ENCODE measurements at regions not wholly inside any gene's neighbourhood (a gene's known extent, or its start where the extent isn't known, plus 50 kb on each side); places are given as distances from the start of the nearest gene placed in this dataset.

DNA sequence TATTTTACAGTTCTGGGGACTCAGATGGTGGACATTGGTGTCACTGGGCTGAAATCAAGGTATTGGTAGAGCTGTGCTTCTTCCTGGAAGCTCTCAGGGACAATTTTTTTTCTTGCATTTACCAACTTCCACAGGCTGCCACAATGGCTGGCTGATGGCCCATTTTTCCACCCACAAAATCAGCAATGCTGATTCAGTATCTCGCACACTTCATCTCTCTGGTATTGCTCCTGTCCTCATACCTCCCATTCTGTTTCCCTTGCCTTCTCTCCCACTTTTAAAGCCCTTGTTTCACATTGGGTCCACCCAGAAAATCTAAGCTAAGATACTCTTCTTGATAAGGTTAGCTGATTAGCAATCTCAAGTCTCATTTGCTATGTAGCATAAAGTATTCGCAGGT, 530.9 kb upstream of the POM121L12 start:
- Histone ChIP-seq H3K9me2 (ENCODE audit: low read depth, low read length) (no peaks in the 10 kb centered on the region), H2AFZ (ENCODE audit: low read length) (peak overlapping the region; percentile 77; the same call in 1 of the 2 replicates), H3F3A (ENCODE audit: insufficient read depth, low read length) (peaks cover 10% of the 10 kb centered on the region; the same call in 1 of the 2 replicates), H3K9ac (ENCODE audit: low read length) (peak overlapping the region; percentile 85), H3K36me3 (ENCODE audit: insufficient read depth, low read length) (peaks cover 18% of the 10 kb centered on the region), H4K20me1 (ENCODE audit: insufficient read depth, low read length) (no peaks in the 10 kb centered on the region), H3K4me3 (ENCODE audit: low read depth, low read length, poor library complexity, severe bottlenecking) (no peak overlapping the region), H3K79me2 (ENCODE audit: insufficient read depth, low read length) (no peaks in the 10 kb centered on the region), H3K27me3 (ENCODE audit: insufficient read depth, low read length) (no peaks in the 10 kb centered on the region), H3K4me1 (ENCODE audit: insufficient read depth, low read length, severe bottlenecking) (peaks cover 92% of the 10 kb centered on the region), H3K27ac (ENCODE audit: low read depth, low read length, poor library complexity, severe bottlenecking) (peak overlapping the region; percentile 99), H3K9me3 (ENCODE audit: low read length) (no peaks in the 10 kb centered on the region), H3K4me2 (ENCODE audit: low read length) (peak overlapping the region; percentile 68; the same call in 1 of the 2 replicates)
- TF ChIP-seq EZH2 (IDR thresholded peaks at IDR 0.05; ENCODE audit: borderline replicate concordance, low read length): no peak
- TF ChIP-seq, protein P1, sequence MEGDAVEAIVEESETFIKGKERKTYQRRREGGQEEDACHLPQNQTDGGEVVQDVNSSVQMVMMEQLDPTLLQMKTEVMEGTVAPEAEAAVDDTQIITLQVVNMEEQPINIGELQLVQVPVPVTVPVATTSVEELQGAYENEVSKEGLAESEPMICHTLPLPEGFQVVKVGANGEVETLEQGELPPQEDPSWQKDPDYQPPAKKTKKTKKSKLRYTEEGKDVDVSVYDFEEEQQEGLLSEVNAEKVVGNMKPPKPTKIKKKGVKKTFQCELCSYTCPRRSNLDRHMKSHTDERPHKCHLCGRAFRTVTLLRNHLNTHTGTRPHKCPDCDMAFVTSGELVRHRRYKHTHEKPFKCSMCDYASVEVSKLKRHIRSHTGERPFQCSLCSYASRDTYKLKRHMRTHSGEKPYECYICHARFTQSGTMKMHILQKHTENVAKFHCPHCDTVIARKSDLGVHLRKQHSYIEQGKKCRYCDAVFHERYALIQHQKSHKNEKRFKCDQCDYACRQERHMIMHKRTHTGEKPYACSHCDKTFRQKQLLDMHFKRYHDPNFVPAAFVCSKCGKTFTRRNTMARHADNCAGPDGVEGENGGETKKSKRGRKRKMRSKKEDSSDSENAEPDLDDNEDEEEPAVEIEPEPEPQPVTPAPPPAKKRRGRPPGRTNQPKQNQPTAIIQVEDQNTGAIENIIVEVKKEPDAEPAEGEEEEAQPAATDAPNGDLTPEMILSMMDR (IDR thresholded peaks at IDR 0.05; ENCODE audit: low read length): no peak

DNA sequence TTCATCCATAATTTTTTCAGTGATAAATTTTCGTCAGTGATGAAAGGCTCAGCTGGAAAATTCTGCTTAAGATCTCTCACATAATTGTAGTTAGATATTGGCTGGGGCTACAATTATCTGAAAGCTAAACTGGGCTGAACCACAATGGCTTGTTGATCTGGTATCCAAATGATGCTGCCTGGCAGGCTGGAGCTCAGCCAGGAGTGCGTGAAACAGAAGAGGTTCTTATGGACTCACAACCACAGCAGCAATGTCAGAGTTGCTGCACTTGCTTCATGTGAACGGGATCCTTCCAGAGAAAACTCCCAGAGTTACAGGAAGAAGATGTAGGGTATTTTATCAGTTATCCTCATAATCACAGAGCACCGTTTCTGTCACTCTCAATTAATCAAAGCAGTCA, 533.2 kb upstream of the POM121L12 start:
- Histone ChIP-seq H3K4me3 (ENCODE audit: low read depth, low read length, poor library complexity, severe bottlenecking) (no peak overlapping the region), H3K9me3 (ENCODE audit: low read length) (no peaks in the 10 kb centered on the region), H3K4me2 (ENCODE audit: low read length) (no peak overlapping the region), H3K9ac (ENCODE audit: low read length) (peak overlapping the region; percentile 54), H3K4me1 (ENCODE audit: insufficient read depth, low read length, severe bottlenecking) (peaks cover 88% of the 10 kb centered on the region), H3K9me2 (ENCODE audit: low read depth, low read length) (no peaks in the 10 kb centered on the region), H3F3A (ENCODE audit: insufficient read depth, low read length) (peaks cover 6% of the 10 kb centered on the region; the same call in 1 of the 2 replicates), H3K27ac (ENCODE audit: low read depth, low read length, poor library complexity, severe bottlenecking) (peak overlapping the region; percentile 92), H2AFZ (ENCODE audit: low read length) (peak overlapping the region; percentile 36; the same call in 1 of the 2 replicates), H3K27me3 (ENCODE audit: insufficient read depth, low read length) (no peaks in the 10 kb centered on the region), H4K20me1 (ENCODE audit: insufficient read depth, low read length) (no peaks in the 10 kb centered on the region), H3K36me3 (ENCODE audit: insufficient read depth, low read length) (peaks cover 18% of the 10 kb centered on the region), H3K79me2 (ENCODE audit: insufficient read depth, low read length) (no peaks in the 10 kb centered on the region)
- TF ChIP-seq EZH2 (IDR thresholded peaks at IDR 0.05; ENCODE audit: borderline replicate concordance, low read length): no peak
- TF ChIP-seq, protein P1 (IDR thresholded peaks at IDR 0.05; ENCODE audit: low read length): no peak

- no peaks in the 10 kb centered on the region for H3K9me3 ChIP-seq (ENCODE audit: low read length)
- no peak overlapping the region for H2AFZ ChIP-seq (ENCODE audit: low read length)
- no peaks in the 10 kb centered on the region for H4K20me1 ChIP-seq (ENCODE audit: insufficient read depth, low read length)
- H3K27me3 ChIP-seq (ENCODE audit: insufficient read depth, low read length): no peaks in the 10 kb centered on the region
- peaks cover 82% of the 10 kb centered on the region for H3K4me1 ChIP-seq (ENCODE audit: insufficient read depth, low read length, severe bottlenecking)
- 0 out of 2 replicates have a peak overlapping the region, but pooled peaks have one; percentile 61 for H3K4me2 ChIP-seq (ENCODE audit: low read length)
- TF ChIP-seq, protein P1 (IDR thresholded peaks at IDR 0.05; ENCODE audit: low read length): no peak
- TF ChIP-seq EZH2 (IDR thresholded peaks at IDR 0.05; ENCODE audit: borderline replicate concordance, low read length): no peak
- H3K4me3 ChIP-seq (ENCODE audit: low read depth, low read length, poor library complexity, severe bottlenecking): no peak overlapping the region
- no peaks in the 10 kb centered on the region for H3K9me2 ChIP-seq (ENCODE audit: low read depth, low read length)
- peak overlapping the region; percentile 54 for H3K9ac ChIP-seq (ENCODE audit: low read length)
- H3F3A ChIP-seq (ENCODE audit: insufficient read depth, low read length): peaks cover under 1% of the 10 kb centered on the region; the same call in 1 of the 2 replicates
- peaks cover 18% of the 10 kb centered on the region for H3K36me3 ChIP-seq (ENCODE audit: insufficient read depth, low read length)
- H3K27ac ChIP-seq (ENCODE audit: low read depth, low read length, poor library complexity, severe bottlenecking): peak overlapping the region; percentile 92
- no peaks in the 10 kb centered on the region for H3K79me2 ChIP-seq (ENCODE audit: insufficient read depth, low read length)
Observed at GRCh38 chr7:52501696-52502095, 533.7 kb upstream of the POM121L12 start.

All from OCI-LY1 (cell line).